OCI-LY7 (cell line): ENCODE measurements at regions not wholly inside any gene's neighbourhood (a gene's known extent, or its start where the extent isn't known, plus 50 kb on each side); places are given as distances from the start of the nearest gene placed in this dataset.

Experiments
- CTCF ChIP-seq: fragments of 200-600 bp; sonication (generic); conservative IDR thresholded peaks from 2 replicates; pipeline ENCODE4 v1.5.1; 2014; ENCODE audit warnings: mild to moderate bottlenecking, antibody characterized with exemption, low read length, moderate library complexity, mixed read lengths
- EZH2phosphoT487 ChIP-seq: fragments of 200-600 bp; sonication (generic); IDR thresholded peaks from 2 replicates; pipeline ENCODE4 v1.6.1; 2018; ENCODE audit warnings: low read depth, borderline replicate concordance, mild to moderate bottlenecking, mixed run types, antibody characterized with exemption, low read length, moderate library complexity, mixed read lengths

DNA sequence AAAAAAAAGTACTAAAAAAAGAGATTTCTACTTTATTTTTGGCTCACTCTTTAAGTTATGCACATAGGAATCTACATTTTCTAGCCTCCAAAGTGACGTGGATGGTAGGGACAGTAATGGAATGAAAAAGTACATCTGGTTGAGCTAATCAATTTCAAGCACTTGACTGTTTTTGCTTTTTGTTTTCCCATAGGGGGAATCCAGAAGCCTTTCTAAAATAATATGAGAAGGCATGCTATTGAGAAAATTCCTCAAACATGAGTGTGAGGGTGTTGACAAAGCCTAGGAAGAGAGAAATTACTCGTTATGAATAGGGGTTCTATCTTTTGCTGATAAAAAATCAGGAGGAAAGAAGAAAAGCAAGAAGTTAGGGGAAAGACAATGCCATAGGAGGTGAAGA is 242.5 kb upstream of the PUDP start:
- TF ChIP-seq CTCF (no peak), EZH2phosphoT487 (no peak)
